HG03520 (cell line): ENCODE measurements at regions not wholly inside any gene's neighbourhood (a gene's known extent, or its start where the extent isn't known, plus 50 kb on each side); places are given as distances from the start of the nearest gene placed in this dataset.
"Not testable (repeated sequence)": the region's sequence is repeated elsewhere in the genome, so short reads cannot be mapped to it uniquely, and the experiment has no call there.

Experiments used
- ATAC-seq: cut with Tn5 transposase; IDR thresholded peaks from one replicate; pipeline ENCODE4 v1.9.1; 2021; ENCODE audit warnings: mild to moderate bottlenecking, moderate library complexity; ENCODE audit not compliant: unreplicated experiment

DNA sequence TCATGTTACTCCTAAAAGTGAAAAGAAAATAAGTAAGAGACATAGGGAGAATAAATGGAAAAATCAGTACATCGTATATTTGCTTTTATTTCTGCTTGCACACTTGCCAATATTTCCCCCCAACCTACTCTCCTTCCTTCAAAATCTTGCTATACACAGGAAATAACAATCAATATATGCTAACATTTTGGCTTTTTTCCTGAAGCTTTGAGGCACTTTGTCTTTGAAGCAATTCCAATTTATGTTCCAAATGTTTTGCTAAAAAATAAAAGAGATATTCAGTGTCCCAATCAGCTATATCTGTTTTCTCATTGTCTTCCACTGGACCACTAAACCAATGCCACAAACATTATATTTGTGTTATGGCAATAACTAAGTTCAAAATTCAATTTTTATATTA is 184.0 kb upstream of the NEGR1 start:
- ATAC-seq = no peak

DNA sequence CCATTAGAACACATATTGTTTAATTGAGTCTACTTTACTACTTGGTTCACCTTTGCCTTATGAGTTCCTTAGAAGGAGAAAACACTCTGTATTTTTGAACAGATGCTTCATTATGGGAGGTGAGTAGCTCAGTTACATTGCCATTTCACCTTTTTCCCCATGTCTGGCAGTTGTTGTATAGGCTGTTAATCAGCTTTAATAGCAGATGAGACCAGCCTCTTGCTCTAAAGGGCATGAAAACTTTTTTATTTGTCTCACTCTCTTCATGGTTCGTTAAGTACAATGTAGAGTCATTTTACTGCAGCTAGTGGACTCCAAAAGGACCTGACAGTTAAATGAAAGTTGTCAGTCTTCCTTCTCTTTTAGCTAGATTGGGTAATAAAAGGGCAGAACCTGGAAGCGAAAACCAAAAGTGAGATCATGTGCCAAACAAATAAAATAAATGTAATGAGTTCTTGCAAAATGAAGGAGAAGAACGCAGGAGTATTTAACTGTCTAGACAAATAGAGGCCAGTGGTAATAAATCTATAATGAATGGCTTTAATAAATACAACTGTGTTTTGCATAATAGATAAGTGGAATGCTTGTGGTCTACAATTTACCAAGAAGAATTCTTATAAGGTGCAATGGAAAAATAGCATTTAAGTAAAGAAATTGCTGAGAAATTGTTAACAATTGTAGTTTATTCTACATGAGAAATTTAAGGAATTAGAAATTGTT is 180.0 kb upstream of the NEGR1 start:
- no peak for ATAC-seq

GRCh38 chr1:72442262-72442661 is 159.9 kb upstream of the NEGR1 start:
- ATAC-seq = no peak

GRCh38 chr1:72439036-72439435 is 156.7 kb upstream of the NEGR1 start:
- ATAC-seq = no peak

- no peak for ATAC-seq
Measured at GRCh38 chr1:72438270-72438669, 155.9 kb upstream of the NEGR1 start.

- no peak for ATAC-seq
Measured at GRCh38 chr1:72435025-72435424, 152.7 kb upstream of the NEGR1 start.

DNA sequence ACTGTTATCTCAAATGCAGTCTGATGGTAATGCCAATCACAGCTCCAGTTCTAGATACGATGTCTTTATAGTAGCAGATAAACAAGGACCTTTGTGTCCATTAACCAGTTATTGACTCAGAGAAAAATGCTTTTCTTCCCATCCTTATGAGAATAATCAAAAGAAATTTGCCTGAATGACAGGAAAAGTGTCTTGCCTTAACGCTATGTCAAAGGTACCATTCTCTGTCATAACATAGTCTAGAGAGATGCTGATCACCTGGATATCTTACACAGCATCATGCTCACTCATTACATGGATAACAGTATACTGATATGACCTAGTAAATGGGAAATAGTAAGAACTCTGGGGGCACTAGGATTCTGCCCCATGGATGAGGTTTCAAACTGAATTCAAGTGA is 151.7 kb upstream of the NEGR1 start:
- ATAC-seq = no peak

DNA sequence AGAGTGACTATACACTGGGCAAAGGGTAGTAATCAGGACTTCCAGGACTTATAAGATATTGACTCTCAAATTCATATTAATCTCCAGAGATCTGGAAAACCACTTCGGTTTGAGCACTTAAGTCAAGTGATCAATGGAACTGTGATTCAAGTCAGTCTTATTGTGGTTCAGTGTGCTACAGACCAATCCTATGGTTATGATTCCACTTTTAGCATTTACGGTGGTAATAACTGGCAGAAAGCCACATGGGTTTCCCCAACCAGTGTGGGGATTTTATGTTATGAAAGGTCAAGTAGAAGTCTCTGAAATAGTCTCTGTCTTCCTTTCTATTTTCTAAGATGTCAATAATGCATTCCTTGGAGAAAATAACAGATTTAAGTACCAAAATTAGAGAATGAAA is 151.3 kb upstream of the NEGR1 start:
- no peak for ATAC-seq

DNA sequence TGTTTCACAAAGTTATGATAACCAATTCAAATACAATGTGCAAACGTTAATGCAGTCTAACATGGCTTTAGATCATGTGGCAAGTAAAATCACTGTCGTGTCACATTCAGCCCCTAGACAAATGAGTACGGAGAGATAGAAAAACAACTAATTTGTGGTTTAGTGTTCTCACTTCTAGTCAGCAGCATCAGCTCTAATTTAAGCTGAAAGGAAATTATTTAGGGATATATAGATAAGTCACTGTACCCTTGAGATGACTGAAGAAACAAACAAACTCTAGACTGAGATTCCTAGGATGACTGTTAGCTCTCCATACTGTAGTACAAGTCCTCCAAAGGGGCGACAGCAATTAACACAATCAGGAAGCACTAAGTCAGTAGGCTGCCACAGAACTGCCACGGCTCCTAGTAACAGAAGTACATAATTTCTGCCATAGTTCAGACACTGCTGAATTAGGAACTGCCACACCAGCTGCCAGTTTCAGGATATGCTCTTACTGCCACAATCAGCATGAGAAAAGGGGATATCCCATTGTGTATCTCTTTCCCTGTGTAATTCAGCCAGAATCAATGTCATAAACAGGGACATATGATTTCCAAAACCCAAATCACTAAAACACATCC is 150.4 kb upstream of the NEGR1 start:
- no peak for ATAC-seq

GRCh38 chr1:72431810-72432209 is 149.5 kb upstream of the NEGR1 start:
- no peak for ATAC-seq

- ATAC-seq = not testable (repeated sequence)
Measured at GRCh38 chr1:72428276-72428675, 145.9 kb upstream of the NEGR1 start.

DNA sequence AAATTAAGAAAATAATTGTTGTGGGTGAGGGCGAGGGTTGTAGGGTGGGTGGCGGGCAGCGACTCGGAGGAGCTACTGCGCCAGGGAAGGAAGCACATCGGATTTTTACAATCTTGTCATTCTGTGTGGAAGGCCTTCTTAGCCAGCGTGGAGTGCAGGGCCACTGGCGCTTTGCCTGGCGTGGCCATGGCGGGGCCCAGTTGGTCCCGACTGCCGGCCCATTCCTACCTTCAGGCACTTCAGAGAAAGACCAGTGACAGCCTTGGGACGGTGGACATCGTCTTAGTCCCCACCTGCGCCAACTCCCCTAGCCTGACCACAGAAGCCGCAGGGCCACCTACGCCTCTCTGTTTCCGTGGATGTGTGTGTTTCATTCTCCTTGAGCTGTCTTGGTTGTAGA is 136.9 kb upstream of the NEGR1 start:
- ATAC-seq = no peak

- ATAC-seq = no peak
Measured at GRCh38 chr1:72412286-72412685, 129.9 kb upstream of the NEGR1 start.

DNA sequence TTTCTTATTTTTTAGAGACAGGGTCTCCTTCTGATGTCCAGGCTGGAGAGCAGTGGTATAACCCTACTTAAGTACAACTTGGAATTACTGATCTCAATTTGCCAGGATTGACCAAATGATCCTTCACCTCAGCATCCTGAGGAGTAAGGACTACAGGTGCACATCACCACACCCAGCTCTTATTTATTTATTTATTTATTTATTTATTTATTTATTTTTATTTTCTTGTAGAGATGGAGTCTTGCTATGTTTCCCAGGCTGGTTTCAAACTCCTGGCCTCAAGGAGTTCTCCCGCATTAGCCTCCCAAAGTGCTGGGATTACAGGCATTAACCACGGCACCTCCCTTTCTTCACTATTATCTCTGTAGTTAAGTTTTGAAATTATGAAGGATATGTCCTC is 117.5 kb upstream of the NEGR1 start:
- no peak for ATAC-seq

- ATAC-seq = no peak
Measured at GRCh38 chr1:72397786-72398185, 115.4 kb upstream of the NEGR1 start.

DNA sequence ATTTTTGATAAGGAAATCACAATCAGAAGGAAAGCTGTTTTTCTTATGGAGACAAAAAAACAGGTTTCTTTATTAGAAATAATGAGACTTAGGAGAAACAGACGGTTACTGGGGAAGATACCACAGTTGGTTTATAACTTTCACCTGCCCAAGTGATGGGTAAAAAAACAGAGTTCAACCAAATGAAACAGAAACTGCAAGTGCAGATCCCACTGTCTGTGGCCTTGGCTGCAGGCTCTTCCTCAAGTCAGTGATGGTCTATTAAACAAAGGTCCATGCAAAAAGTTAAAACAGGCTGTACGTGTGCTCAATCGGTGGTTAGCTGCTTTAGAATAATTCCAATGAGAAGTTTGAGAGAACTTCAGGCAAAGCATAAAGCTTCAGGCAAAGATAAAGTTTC is 112.1 kb upstream of the NEGR1 start:
- ATAC-seq = no peak

DNA sequence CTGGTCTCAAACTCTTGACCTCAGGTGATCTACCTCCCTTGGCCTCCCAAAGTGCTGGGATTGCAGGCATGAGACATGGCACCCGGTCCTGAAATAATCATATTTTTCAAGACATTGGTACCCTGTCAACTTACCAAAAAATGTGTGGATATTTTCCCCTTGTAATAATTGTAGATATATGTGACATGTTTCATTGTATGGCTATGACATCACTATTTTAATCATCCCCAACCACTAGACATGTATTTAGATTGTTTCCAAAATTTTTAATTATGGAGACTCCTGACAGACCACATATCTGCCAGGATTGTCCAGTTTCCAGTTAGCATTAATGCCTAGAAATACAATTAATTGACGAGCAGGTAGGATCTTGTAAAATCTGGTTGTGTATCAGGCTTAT is 96.7 kb upstream of the NEGR1 start:
- ATAC-seq = no peak

GRCh38 chr1:72375226-72375625 is 92.9 kb upstream of the NEGR1 start:
- no peak for ATAC-seq

DNA sequence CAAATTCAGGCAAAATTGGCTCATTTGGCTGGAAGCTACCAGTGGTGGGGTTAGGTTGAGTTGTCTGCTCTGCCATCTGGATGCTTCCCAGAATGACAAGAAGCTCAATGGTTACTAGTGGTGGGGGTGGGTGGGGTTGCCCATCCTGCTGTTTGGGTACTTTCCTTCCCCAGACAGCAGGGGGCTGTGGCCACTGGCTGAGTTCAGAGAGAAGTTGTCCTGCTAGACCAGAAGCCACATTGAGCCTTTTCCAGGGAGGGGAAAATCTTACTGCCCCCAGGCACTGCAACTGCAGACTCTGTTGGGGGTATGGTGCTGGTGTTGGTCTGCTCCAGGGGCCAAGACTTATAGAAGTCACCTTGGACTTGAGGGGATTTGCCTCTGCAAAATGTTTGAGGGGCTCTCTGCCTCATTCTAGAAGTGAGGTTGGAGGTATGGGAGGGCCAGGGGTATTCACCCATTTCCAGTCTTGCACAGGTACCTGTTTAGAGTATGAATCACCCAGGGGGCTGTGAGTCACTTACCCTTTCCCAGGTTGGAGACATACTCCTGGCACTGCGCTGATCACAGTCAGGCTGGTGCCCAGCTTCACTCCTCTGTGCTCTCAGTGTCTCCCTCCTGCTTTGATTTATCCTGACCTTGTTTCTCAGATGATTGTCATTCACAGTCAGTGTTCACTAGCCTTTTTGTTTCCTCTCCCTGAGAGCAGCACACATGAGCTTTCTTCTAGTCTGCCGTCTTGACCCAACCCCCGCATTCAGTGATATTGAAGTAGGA is 89.1 kb upstream of the NEGR1 start:
- no peak for ATAC-seq

DNA sequence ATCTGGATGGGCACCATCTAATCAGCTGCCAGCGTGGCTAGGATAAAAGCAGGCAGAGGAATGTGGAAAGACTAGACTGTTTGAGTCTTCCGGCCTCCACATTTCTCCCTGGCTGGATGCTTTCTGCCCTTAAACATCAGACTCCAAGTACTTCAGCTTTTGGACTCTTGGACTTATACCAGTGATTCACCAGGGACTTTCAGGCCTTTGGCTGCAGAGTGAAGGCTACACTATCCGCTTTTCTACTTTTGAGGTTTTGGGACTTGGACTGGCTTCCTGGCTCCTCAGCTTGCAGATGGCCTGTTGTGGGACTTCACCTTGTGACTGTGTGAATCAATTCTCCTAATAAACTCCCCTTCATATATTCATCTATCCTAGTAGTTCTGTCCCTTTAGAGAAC is 88.5 kb upstream of the NEGR1 start:
- not testable (repeated sequence) for ATAC-seq

DNA sequence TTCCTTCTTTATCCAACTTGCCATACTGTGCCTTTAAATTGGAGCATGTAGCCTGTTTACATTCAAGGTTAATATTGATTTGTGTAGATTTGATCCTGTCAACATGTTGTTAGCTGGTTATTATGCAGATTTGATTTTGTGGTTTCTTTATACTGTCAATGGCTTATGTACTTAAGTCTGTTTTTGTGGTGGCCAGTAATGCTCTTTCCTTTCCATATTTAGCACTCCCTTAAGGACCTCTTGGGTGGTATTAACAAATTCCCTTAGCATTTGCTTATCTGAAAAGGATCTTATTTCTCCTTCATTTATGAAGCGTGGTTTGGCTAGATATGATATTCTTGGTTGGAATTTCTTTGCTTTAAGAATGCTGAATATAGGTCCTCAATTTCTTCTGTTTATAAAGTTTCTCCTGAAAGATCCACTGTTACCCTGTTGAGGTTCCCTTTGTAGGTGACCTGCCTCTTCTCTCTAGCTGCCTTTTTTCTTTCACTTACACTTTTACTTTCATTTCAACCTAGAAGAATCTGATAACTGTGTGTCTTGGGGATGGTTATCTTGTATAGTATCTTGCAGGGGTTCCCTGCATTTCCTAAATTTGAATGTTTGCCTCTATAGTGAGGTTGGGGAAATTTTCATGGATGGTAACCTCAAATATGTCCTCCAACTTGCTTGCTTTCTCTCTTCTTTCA is 86.9 kb upstream of the NEGR1 start:
- ATAC-seq = no peak

DNA sequence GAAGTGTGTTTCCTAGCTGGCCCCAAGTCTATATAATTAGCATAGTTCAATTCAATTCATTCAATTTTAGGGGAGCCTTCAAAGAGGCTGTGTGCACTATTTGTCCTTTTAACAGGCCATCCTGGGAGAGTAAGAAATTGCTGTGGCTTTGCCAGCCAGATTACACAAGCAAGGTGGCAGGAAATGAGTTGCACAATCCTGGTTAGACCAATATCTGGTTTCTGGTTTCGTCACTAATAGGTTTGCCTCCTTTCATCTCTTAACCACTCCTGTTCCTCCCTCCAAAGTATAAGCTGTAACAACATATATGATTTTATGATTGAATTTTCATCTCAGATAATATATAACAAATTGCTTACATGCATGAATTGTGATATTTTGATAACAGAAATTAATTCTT is 84.1 kb upstream of the NEGR1 start:
- ATAC-seq = no peak
